ENCODE measurements at regions not wholly inside any gene's neighbourhood (a gene's known extent, or its start where the extent isn't known, plus 50 kb on each side); places are given as distances from the start of the nearest gene placed in this dataset.

DNA sequence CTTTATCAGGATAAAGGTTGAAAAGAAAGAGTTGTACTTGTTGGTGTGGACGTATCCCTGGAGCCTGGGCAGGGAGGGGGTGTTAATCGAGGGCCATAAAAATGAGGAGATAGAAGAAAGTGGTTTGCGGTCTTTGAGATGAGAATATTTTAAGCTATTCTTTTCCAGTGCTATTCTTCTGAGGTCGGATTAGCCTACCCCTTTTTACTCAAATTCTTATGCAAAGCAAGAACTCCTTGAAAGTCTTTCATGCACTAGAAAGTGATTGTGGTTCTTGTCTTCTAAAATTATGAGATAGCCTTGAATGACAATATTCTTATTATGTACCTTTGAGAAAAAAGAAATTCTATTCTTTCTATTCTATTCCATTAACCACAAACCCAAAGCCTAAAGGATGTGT lies 201.3 kb upstream of the SEMA3C start:
- CTCF ChIA-PET, result no interaction called here
- no peak overlapping the region for H3K27ac ChIP-seq (ENCODE audit: extremely low read depth, low read depth, low read length)
- POLR2A ChIA-PET, result no interaction called here

GRCh38 chr7:81114633-81115032 lies 195.8 kb upstream of the SEMA3C start:
- CTCF ChIA-PET, result no interaction called here
- POLR2A ChIA-PET, result no interaction called here
- Histone ChIP-seq H3K9me3 (ENCODE audit: control insufficient read depth, insufficient read depth, low read depth, low read length) (no peaks in the 10 kb centered on the region), H3K4me3 (ENCODE audit: low read depth, low read length) (no peak overlapping the region), H3K4me1 (ENCODE audit: control insufficient read depth, insufficient read depth, low read length) (peaks cover 12% of the 10 kb centered on the region), H3K36me3 (ENCODE audit: control insufficient read depth in 2 of 2, insufficient read depth in 1 of 2, low read length in 2 of 2) (no peaks in the 10 kb centered on the region), H3K27ac (ENCODE audit: extremely low read depth, low read depth, low read length) (no peak overlapping the region)
- TF ChIP-seq, protein P1, sequence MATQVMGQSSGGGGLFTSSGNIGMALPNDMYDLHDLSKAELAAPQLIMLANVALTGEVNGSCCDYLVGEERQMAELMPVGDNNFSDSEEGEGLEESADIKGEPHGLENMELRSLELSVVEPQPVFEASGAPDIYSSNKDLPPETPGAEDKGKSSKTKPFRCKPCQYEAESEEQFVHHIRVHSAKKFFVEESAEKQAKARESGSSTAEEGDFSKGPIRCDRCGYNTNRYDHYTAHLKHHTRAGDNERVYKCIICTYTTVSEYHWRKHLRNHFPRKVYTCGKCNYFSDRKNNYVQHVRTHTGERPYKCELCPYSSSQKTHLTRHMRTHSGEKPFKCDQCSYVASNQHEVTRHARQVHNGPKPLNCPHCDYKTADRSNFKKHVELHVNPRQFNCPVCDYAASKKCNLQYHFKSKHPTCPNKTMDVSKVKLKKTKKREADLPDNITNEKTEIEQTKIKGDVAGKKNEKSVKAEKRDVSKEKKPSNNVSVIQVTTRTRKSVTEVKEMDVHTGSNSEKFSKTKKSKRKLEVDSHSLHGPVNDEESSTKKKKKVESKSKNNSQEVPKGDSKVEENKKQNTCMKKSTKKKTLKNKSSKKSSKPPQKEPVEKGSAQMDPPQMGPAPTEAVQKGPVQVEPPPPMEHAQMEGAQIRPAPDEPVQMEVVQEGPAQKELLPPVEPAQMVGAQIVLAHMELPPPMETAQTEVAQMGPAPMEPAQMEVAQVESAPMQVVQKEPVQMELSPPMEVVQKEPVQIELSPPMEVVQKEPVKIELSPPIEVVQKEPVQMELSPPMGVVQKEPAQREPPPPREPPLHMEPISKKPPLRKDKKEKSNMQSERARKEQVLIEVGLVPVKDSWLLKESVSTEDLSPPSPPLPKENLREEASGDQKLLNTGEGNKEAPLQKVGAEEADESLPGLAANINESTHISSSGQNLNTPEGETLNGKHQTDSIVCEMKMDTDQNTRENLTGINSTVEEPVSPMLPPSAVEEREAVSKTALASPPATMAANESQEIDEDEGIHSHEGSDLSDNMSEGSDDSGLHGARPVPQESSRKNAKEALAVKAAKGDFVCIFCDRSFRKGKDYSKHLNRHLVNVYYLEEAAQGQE (tag by site-specific recombination; IDR thresholded peaks at IDR 0.05), result no peak
- TF ChIP-seq SCRT2 (tag by site-specific recombination; IDR thresholded peaks at IDR 0.05) (no peak), ZNF501 (tag by site-specific recombination; IDR thresholded peaks at IDR 0.05) (no peak), ZNF426 (tag by site-specific recombination; IDR thresholded peaks at IDR 0.05) (no peak), ZNF645 (tag by site-specific recombination; IDR thresholded peaks at IDR 0.05) (no peak), ZNF610 (tag by site-specific recombination; IDR thresholded peaks at IDR 0.05; ENCODE audit: borderline replicate concordance) (no peak), ZNF221 (tag by site-specific recombination; IDR thresholded peaks at IDR 0.05; ENCODE audit: borderline replicate concordance) (no peak), ZFP3 (tag by site-specific recombination; IDR thresholded peaks at IDR 0.05; ENCODE audit: low read depth) (no peak), MZF1 (tag by site-specific recombination; IDR thresholded peaks at IDR 0.05; ENCODE audit: borderline replicate concordance) (no peak)
- TF ChIP-seq, protein P2, sequence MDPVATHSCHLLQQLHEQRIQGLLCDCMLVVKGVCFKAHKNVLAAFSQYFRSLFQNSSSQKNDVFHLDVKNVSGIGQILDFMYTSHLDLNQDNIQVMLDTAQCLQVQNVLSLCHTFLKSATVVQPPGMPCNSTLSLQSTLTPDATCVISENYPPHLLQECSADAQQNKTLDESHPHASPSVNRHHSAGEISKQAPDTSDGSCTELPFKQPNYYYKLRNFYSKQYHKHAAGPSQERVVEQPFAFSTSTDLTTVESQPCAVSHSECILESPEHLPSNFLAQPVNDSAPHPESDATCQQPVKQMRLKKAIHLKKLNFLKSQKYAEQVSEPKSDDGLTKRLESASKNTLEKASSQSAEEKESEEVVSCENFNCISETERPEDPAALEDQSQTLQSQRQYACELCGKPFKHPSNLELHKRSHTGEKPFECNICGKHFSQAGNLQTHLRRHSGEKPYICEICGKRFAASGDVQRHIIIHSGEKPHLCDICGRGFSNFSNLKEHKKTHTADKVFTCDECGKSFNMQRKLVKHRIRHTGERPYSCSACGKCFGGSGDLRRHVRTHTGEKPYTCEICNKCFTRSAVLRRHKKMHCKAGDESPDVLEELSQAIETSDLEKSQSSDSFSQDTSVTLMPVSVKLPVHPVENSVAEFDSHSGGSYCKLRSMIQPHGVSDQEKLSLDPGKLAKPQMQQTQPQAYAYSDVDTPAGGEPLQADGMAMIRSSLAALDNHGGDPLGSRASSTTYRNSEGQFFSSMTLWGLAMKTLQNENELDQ (tag by site-specific recombination; IDR thresholded peaks at IDR 0.05; ENCODE audit: low read depth), result no peak

More for the DNA sequence above, 201.3 kb upstream of the SEMA3C start:
- Histone ChIP-seq H3K4me1 (ENCODE audit: control insufficient read depth, insufficient read depth, low read length) (no peaks in the 10 kb centered on the region), H3K9me3 (ENCODE audit: control insufficient read depth, insufficient read depth, low read depth, low read length) (no peaks in the 10 kb centered on the region), H3K4me3 (ENCODE audit: low read depth, low read length) (no peak overlapping the region), H3K36me3 (ENCODE audit: control insufficient read depth in 2 of 2, insufficient read depth in 1 of 2, low read length in 2 of 2) (no peaks in the 10 kb centered on the region)
- TF ChIP-seq KLF17 (tag by site-specific recombination; IDR thresholded peaks at IDR 0.05) (no peak), ZNF571 (tag by site-specific recombination; IDR thresholded peaks at IDR 0.05) (no peak), ZSCAN4 (tag by site-specific recombination; IDR thresholded peaks at IDR 0.05) (no peak), ZNF335 (tag by site-specific recombination; conservative IDR thresholded peaks at IDR 0.05) (no peak), ZBTB1 (tag by site-specific recombination; IDR thresholded peaks at IDR 0.05) (no peak), FEZF1 (tag by site-specific recombination; IDR thresholded peaks at IDR 0.05) (no peak)
